ENCODE measurements at regions not wholly inside any gene's neighbourhood (a gene's known extent, or its start where the extent isn't known, plus 50 kb on each side); places are given as distances from the start of the nearest gene placed in this dataset.

GRCh38 chr9:115411516-115411915, 293.6 kb upstream of the TNC start:
- no peak for TF ChIP-seq CTCF (IDR thresholded peaks at IDR 0.05; ENCODE audit: insufficient read depth, low read length, poor library complexity, severe bottlenecking)
- no peak for TF ChIP-seq EZH2phosphoT487 (conservative IDR thresholded peaks at IDR 0.05; ENCODE audit: low read length)
